ENCODE measurements at regions not wholly inside any gene's neighbourhood (a gene's known extent, or its start where the extent isn't known, plus 50 kb on each side); places are given as distances from the start of the nearest gene placed in this dataset.

DNA sequence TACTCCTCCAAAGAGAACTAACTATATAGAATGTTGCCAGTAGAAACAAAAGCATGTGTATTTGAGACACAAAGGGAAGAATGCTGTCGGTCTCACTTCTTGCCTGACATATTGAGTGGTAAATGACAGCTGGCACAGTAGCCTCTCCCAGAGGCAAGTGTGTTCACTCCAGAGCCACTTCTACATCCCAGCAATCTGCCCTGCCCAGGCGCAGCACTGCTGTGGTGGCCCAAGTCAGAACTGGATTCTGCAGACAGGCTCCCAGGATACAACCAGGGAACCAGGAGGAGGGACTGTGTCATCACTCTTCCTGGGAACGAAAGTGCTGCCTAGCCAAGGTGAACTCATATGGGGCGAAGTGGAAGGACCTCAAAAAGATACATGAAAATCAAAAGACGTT, 103.2 kb upstream of the ARMC2 start:
- Histone ChIP-seq H3K9me3 (ENCODE audit: low read depth) (no peaks in the 10 kb centered on the region), H3K27ac (no peak overlapping the region), H3K79me2 (no peaks in the 10 kb centered on the region), H2AFZ (no peak overlapping the region), H3K4me3 (no peak overlapping the region), H3K9me2 (replicated peaks; ENCODE audit: insufficient read depth) (no peaks in the 10 kb centered on the region), H3K27me3 (no peaks in the 10 kb centered on the region), H4K20me1 (ENCODE audit: insufficient read depth, poor library complexity, severe bottlenecking) (no peaks in the 10 kb centered on the region), H3K36me3 (replicated peaks; ENCODE audit: insufficient read depth, low read depth) (no peaks in the 10 kb centered on the region), H3K4me2 (no peak overlapping the region), H3K4me1 (ENCODE audit: insufficient read depth) (peaks cover 21% of the 10 kb centered on the region)
- TF ChIP-seq, protein P1, sequence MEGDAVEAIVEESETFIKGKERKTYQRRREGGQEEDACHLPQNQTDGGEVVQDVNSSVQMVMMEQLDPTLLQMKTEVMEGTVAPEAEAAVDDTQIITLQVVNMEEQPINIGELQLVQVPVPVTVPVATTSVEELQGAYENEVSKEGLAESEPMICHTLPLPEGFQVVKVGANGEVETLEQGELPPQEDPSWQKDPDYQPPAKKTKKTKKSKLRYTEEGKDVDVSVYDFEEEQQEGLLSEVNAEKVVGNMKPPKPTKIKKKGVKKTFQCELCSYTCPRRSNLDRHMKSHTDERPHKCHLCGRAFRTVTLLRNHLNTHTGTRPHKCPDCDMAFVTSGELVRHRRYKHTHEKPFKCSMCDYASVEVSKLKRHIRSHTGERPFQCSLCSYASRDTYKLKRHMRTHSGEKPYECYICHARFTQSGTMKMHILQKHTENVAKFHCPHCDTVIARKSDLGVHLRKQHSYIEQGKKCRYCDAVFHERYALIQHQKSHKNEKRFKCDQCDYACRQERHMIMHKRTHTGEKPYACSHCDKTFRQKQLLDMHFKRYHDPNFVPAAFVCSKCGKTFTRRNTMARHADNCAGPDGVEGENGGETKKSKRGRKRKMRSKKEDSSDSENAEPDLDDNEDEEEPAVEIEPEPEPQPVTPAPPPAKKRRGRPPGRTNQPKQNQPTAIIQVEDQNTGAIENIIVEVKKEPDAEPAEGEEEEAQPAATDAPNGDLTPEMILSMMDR (IDR thresholded peaks at IDR 0.05; ENCODE audit: poor library complexity) = no peak
- TF ChIP-seq EZH2phosphoT487 (IDR thresholded peaks at IDR 0.05; ENCODE audit: low read depth, severe bottlenecking, unreplicated experiment) (no peak), EZH2 (IDR thresholded peaks at IDR 0.05; ENCODE audit: borderline replicate concordance) (no peak)
- 82% methylated on average over 5 of the region's 5 CpGs for WGBS (ENCODE audit: low lambda C conversion rate, missing lambda C conversion rate)
- no peak for DNase-seq (ENCODE audit: low spot score)

DNA sequence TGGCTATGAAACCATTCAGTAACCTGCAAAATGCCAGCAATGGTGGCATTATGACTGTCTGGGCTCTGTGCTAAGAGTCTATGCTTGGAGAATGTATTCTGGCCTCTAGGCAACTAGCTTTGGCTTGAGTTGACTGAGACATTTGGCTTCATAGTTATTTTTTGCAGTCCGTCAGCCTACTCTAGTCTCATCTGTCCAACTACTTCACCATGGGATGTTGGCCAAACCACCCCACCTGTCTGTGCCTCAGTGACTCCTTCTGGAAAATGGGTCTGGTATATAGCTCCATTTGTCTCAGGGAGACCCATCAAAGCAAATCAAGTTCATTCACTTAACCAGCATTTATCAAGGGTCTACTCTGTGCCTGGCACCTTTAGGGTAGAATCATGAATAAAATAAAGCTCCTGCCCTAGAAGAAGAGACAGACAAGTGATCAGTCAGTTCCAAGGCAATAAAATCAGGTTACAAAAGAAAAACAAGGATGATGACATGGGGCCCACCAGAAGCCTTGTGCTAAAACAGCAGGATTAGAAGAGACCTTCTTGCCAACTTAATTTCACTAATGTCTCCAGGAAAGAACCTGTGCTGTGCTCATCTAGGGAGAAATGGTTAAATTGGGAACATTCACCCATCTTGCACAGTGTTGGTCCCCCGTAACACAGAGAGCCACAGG, 102.4 kb upstream of the ARMC2 start:
- no peak overlapping the region for H3K4me2 ChIP-seq
- no peak overlapping the region for H3K4me3 ChIP-seq
- no peaks in the 10 kb centered on the region for H3K36me3 ChIP-seq (replicated peaks; ENCODE audit: insufficient read depth, low read depth)
- 100% methylated on average over 2 of the region's 2 CpGs for WGBS (ENCODE audit: low lambda C conversion rate, missing lambda C conversion rate)
- H3K27ac ChIP-seq = peak overlapping the region; percentile 73
- no peaks in the 10 kb centered on the region for H4K20me1 ChIP-seq (ENCODE audit: insufficient read depth, poor library complexity, severe bottlenecking)
- no peaks in the 10 kb centered on the region for H3K79me2 ChIP-seq
- no peaks in the 10 kb centered on the region for H3K9me3 ChIP-seq (ENCODE audit: low read depth)
- H3K27me3 ChIP-seq = no peaks in the 10 kb centered on the region
- no peak overlapping the region for H2AFZ ChIP-seq
- peaks cover 21% of the 10 kb centered on the region for H3K4me1 ChIP-seq (ENCODE audit: insufficient read depth)
- TF ChIP-seq EZH2phosphoT487 (IDR thresholded peaks at IDR 0.05; ENCODE audit: low read depth, severe bottlenecking, unreplicated experiment) = no peak
- no peak for DNase-seq (ENCODE audit: low spot score)
- H3K9me2 ChIP-seq (replicated peaks; ENCODE audit: insufficient read depth) = no peaks in the 10 kb centered on the region

DNA sequence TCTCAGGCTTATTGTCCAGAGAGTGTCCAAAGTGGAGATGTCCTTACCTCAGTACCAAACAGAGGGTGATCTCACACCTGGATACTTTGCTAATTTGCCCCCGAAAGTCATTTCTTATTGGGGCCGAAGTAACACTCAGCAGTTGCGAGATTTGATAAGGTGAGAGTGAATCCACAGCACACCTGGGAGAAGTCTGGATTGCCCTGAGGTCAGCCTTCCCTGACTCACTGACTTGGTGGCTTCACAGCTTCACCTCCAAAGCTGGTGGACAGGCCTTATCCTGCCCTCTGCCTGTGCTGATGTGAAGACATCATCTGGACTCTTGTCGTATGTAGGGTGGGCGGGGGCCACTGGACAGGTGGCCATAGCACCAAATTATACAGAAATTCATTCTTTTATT, 101.9 kb upstream of the ARMC2 start:
- H3K4me3 ChIP-seq = no peak overlapping the region
- no peaks in the 10 kb centered on the region for H3K27me3 ChIP-seq
- H3K9me3 ChIP-seq (ENCODE audit: low read depth) = no peaks in the 10 kb centered on the region
- TF ChIP-seq EZH2 (IDR thresholded peaks at IDR 0.05; ENCODE audit: borderline replicate concordance) (no peak), EZH2phosphoT487 (IDR thresholded peaks at IDR 0.05; ENCODE audit: low read depth, severe bottlenecking, unreplicated experiment) (no peak)
- TF ChIP-seq, protein P1 (IDR thresholded peaks at IDR 0.05; ENCODE audit: poor library complexity) = no peak
- H3K9me2 ChIP-seq (replicated peaks; ENCODE audit: insufficient read depth) = no peaks in the 10 kb centered on the region
- DNase-seq (ENCODE audit: low spot score) = peak; percentile 44
- no peak overlapping the region for H2AFZ ChIP-seq
- peak overlapping the region; percentile 73 for H3K27ac ChIP-seq
- no peaks in the 10 kb centered on the region for H4K20me1 ChIP-seq (ENCODE audit: insufficient read depth, poor library complexity, severe bottlenecking)
- H3K79me2 ChIP-seq = no peaks in the 10 kb centered on the region
- no peaks in the 10 kb centered on the region for H3K36me3 ChIP-seq (replicated peaks; ENCODE audit: insufficient read depth, low read depth)
- H3K4me2 ChIP-seq = peak overlapping the region; percentile 15
- peaks cover 17% of the 10 kb centered on the region for H3K4me1 ChIP-seq (ENCODE audit: insufficient read depth)
- WGBS (ENCODE audit: low lambda C conversion rate, missing lambda C conversion rate) = 72% methylated on average over 5 of the region's 5 CpGs

DNA sequence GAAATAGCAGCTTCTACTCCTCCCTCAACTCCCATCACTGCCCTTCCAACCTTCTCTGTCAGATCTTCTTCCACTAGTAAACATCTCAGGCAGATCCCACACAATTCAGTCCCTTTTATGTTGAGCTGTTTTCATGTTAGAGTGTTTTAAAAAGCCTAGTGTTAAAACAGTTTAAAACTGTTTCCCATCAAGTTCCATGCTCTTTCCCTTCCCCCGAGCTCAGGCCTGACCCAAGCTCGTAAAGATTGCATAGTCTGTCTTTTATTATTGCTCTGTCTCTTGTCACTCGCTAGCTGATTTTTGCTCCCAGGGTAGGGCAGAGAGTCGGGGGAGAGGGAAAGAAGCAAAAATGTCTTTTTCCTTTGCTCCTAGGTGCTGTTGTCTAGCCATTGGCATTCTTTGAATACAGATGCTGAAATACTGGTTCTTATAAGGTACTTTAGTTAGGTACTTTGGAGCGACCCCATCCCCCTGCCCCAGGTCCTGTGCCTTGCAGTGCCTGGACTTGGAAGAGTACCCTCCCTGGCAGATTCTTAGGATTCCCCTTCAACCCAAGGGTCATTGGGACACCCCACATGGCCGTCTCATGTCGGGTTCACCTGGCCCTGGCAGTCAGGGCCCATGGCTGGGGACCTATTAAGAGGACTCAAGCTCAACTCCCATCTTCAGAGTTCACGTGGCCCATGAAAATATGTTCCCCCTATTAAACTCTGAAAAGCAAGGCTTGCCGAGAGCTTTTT, 101.2 kb upstream of the ARMC2 start:
- Histone ChIP-seq H3K36me3 (replicated peaks; ENCODE audit: insufficient read depth, low read depth) (no peaks in the 10 kb centered on the region), H3K27ac (peak overlapping the region; percentile 73), H3K79me2 (no peaks in the 10 kb centered on the region), H3K27me3 (no peaks in the 10 kb centered on the region), H3K9me2 (replicated peaks; ENCODE audit: insufficient read depth) (no peaks in the 10 kb centered on the region), H3K4me2 (peak overlapping the region; percentile 15), H3K9me3 (ENCODE audit: low read depth) (no peaks in the 10 kb centered on the region), H3K4me1 (ENCODE audit: insufficient read depth) (peaks cover 18% of the 10 kb centered on the region), H4K20me1 (ENCODE audit: insufficient read depth, poor library complexity, severe bottlenecking) (no peaks in the 10 kb centered on the region), H2AFZ (no peak overlapping the region), H3K4me3 (no peak overlapping the region)
- WGBS (ENCODE audit: low lambda C conversion rate, missing lambda C conversion rate) = 55% methylated on average over 9 of the region's 9 CpGs
- DNase-seq (ENCODE audit: low spot score) = no peak
- TF ChIP-seq, protein P1 (IDR thresholded peaks at IDR 0.05; ENCODE audit: poor library complexity) = no peak
- no peak for TF ChIP-seq EZH2phosphoT487 (IDR thresholded peaks at IDR 0.05; ENCODE audit: low read depth, severe bottlenecking, unreplicated experiment)
- no peak for TF ChIP-seq EZH2 (IDR thresholded peaks at IDR 0.05; ENCODE audit: borderline replicate concordance)

Measured in hepatocyte (in vitro differentiated cells).